CD4-positive, alpha-beta T cell (primary cell): ENCODE measurements at regions not wholly inside any gene's neighbourhood (a gene's known extent, or its start where the extent isn't known, plus 50 kb on each side); places are given as distances from the start of the nearest gene placed in this dataset.

Experiments
- ATAC-seq: fragments of 200-7000 bp; cut with Tn5 transposase; one replicate; pipeline ENCODE4 v1.10.0; 2022; ENCODE audit warnings: mild to moderate bottlenecking; ENCODE audit not compliant: poor library complexity
- CTCF ChIA-PET: fragments of 350-600 bp; sonication (Branson Sonifier 250); formaldehyde crosslinking; loops from one replicate; lab custom pipeline; 2021; ENCODE audit warnings: antibody characterized with exemption, inconsistent platforms; lab: Charles Lee
- POLR2A ChIA-PET: fragments of 350-600 bp; sonication (Branson Sonifier 250); formaldehyde crosslinking; loops from one replicate; lab custom pipeline; 2021; ENCODE audit warnings: antibody characterized with exemption, inconsistent platforms; lab: Charles Lee
- DNase-seq, 14 experiments: peaks; one replicate each; pipeline ENCODE4 v3.0.0-alpha.2; 2013 to 2020; ENCODE audit warnings: mixed read lengths in 2 of 14
- H3K27ac ChIP-seq, 2 donors: one replicate each; pipeline versions ENCODE4 v1.5.1 to v1.7.0; 2013; ENCODE audit warnings: low read length in 2 of 2, low read depth in 1 of 2, mild to moderate bottlenecking in 1 of 2
- H3K27me3 ChIP-seq, 2 experiments: 1 replicate in 1 of 2; 2 replicates in 1 of 2; pipeline versions ENCODE4 v1.6.1 to v1.7.0; 2013; ENCODE audit warnings: low read length in 2 of 2, control low read depth in 1 of 2, mild to moderate bottlenecking in 1 of 2, moderate library complexity in 1 of 2; ENCODE audit not compliant: insufficient read depth in 2 of 2, control insufficient read depth in 1 of 2
- H3K36me3 ChIP-seq: one replicate; pipeline ENCODE4 v1.6.1; 2013; ENCODE audit warnings: low read length, control low read depth; ENCODE audit not compliant: insufficient read depth
- H3K4me1 ChIP-seq: one replicate; pipeline ENCODE4 v1.6.1; 2013; ENCODE audit warnings: low read length, control low read depth; ENCODE audit not compliant: insufficient read depth
- H3K4me3 ChIP-seq: one replicate; pipeline ENCODE4 v1.5.1; 2013; ENCODE audit warnings: mild to moderate bottlenecking, low read length, moderate library complexity
- H3K9me3 ChIP-seq, 2 experiments: 1 replicate in 1 of 2; 2 replicates in 1 of 2; pipeline versions ENCODE4 v1.6.1 to v1.7.0; 2013; ENCODE audit warnings: low read length in 2 of 2, mild to moderate bottlenecking in 2 of 2, control low read depth in 1 of 2, moderate library complexity in 1 of 2; ENCODE audit not compliant: control insufficient read depth in 1 of 2, insufficient read depth in 1 of 2
- H3K27ac Mint-ChIP-seq: one replicate; pipeline ENCODE4 v1.8.0; 2020; ENCODE audit warnings: mixed read lengths
- H3K27me3 Mint-ChIP-seq: one replicate; pipeline ENCODE4 v1.8.0; 2021; ENCODE audit warnings: mixed read lengths
- H3K36me3 Mint-ChIP-seq: one replicate; pipeline ENCODE4 v1.8.0; 2021; ENCODE audit warnings: low read depth, mixed read lengths
- H3K4me1 Mint-ChIP-seq: one replicate; pipeline ENCODE4 v1.8.0; 2021; ENCODE audit warnings: low read depth, mixed read lengths
- H3K4me3 Mint-ChIP-seq: one replicate; pipeline ENCODE4 v1.8.0; 2020; ENCODE audit warnings: mild to moderate bottlenecking, mixed read lengths
- H3K9me3 Mint-ChIP-seq: one replicate; pipeline ENCODE4 v1.8.0; 2020; ENCODE audit warnings: mixed read lengths
- intact Hi-C, 2 experiments: fragments of 100-400 bp; cut with DNase I in 1 of 2; cut with micrococcal nuclease in 1 of 2; formaldehyde crosslinking; loops; one replicate each; pipeline versions ENCODE4 v1.15.1 to v1.9.0; 2023 to 2025; cut with DNase I, micrococcal nuclease
- TF ChIP-seq, protein P1 (sequence below): fragments of 200-600 bp; IDR thresholded peaks from one replicate; pipeline ENCODE4 v1.8.0; 2022; ENCODE audit warnings: antibody characterized with exemption, mild to moderate bottlenecking

DNA sequence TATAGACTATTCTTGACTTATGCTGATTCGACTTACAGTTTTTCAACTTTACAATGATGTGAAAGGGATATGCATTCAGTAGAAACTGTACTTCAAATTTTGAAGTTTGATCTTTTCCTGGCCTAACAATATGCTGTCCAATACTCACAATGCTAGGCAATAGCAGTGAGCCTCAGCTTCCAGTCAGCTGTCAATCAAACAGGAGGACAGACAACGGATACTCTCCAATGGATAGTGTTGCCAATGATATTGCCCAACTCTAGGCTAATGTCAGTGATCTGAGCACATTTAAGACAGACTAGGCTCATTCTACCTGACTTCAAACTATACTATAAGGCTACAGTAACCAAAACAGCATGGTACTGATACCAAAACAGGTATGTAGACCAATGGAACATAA lies 55.0 kb upstream of the ZNF280D start:
- ChIA-PET CTCF (no interaction called here), POLR2A (no interaction called here)
- H3K4me3 Mint-ChIP-seq, result no peak overlapping the region
- ATAC-seq (no peak), DNase-seq (no peak)
- H3K4me3 ChIP-seq, result no peak overlapping the region
- H3K9me3 Mint-ChIP-seq, result peaks cover 11% of the 10 kb centered on the region
- no peak overlapping the region for H3K27ac ChIP-seq
- H3K9me3 ChIP-seq, result peaks cover 0 to 6% of the 10 kb centered on the region in 2 experiments
- intact Hi-C loops, result no loop called here
- H3K27ac Mint-ChIP-seq, result no peak overlapping the region
- no peaks in the 10 kb centered on the region for H3K27me3 ChIP-seq
- no peaks in the 10 kb centered on the region for H3K4me1 Mint-ChIP-seq
- H3K36me3 Mint-ChIP-seq, result no peaks in the 10 kb centered on the region
- no peaks in the 10 kb centered on the region for H3K36me3 ChIP-seq
- TF ChIP-seq, protein P1, sequence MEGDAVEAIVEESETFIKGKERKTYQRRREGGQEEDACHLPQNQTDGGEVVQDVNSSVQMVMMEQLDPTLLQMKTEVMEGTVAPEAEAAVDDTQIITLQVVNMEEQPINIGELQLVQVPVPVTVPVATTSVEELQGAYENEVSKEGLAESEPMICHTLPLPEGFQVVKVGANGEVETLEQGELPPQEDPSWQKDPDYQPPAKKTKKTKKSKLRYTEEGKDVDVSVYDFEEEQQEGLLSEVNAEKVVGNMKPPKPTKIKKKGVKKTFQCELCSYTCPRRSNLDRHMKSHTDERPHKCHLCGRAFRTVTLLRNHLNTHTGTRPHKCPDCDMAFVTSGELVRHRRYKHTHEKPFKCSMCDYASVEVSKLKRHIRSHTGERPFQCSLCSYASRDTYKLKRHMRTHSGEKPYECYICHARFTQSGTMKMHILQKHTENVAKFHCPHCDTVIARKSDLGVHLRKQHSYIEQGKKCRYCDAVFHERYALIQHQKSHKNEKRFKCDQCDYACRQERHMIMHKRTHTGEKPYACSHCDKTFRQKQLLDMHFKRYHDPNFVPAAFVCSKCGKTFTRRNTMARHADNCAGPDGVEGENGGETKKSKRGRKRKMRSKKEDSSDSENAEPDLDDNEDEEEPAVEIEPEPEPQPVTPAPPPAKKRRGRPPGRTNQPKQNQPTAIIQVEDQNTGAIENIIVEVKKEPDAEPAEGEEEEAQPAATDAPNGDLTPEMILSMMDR, result no peak
- H3K4me1 ChIP-seq, result no peaks in the 10 kb centered on the region
- no peaks in the 10 kb centered on the region for H3K27me3 Mint-ChIP-seq

DNA sequence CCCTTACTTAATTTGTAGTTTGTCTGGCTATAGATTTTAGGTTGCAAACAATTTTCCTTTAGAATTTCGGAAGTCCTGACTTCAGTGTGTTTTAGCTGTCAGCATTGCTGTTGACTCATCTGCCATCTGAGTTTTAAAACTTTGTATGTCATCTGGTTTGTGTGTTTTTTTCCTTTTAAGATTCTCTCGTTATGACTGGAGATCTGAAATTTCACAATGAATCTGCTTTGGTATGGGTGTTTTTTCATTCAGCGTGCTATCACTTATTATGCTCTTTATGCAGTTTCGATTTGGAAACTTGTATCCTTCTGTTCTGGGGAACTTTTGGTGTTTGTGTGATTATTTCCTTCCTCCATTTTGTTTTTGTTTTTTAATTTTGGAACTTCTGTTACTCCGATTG lies 53.7 kb upstream of the ZNF280D start:
- Histone ChIP-seq H3K9me3 (peaks cover 0 to 6% of the 10 kb centered on the region in 2 experiments), H3K36me3 (no peaks in the 10 kb centered on the region), H3K27me3 (no peaks in the 10 kb centered on the region), H3K4me3 (no peak overlapping the region), H3K27ac (no peak overlapping the region), H3K4me1 (no peaks in the 10 kb centered on the region)
- peaks cover 4% of the 10 kb centered on the region for H3K9me3 Mint-ChIP-seq
- ChIA-PET CTCF (interaction anchor here (0.6 kb wide), 1 partner anchor 977 kb away, joined by 3 read pairs; no protein-coding TSS in a partner anchor), POLR2A (no interaction called here)
- intact Hi-C loops, result no loop called here
- H3K4me3 Mint-ChIP-seq, result no peak overlapping the region
- no peaks in the 10 kb centered on the region for H3K36me3 Mint-ChIP-seq
- H3K4me1 Mint-ChIP-seq, result no peaks in the 10 kb centered on the region
- ATAC-seq, result no peak
- DNase-seq, result no peak
- TF ChIP-seq, protein P1, result no peak
- H3K27me3 Mint-ChIP-seq, result no peaks in the 10 kb centered on the region
- H3K27ac Mint-ChIP-seq, result no peak overlapping the region

DNA sequence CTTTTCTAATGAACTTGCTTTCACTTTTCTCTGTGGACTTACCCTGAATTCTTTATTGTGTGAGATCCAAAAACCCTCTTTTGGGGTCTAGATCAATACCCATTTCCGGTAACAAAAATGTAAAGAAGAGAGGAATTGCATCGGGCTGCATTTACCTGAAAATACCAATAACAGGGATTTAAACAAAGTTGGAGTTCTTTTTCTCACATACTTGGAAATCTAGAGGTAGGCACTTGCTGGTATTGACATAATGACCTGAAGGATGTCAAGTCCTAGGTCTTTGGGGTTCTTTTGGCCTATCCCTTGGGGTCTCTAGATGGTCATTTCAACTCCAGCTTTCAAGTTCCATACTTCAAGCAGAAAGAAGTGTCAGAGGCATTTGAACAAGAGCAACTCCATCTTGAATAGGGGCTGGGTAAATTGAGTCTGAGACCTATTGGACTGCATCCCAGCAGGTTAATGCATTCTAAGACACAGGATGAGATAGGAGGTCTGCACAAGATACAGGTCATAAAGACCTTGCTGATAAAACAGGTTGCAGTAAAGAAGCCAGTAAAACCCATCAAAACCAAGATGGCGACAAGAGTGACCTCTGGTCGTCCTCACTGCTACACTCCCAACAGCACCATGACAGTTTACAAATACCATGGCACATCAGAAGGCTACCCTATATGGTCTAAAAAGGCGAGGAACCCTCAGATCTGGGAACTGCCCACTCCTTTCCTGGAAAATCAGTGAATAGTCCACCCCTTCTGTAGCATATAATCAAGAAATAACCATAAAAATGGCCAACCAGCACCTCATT lies 50.8 kb upstream of the ZNF280D start:
- CTCF ChIA-PET, result no interaction called here
- no peak for DNase-seq
- no peaks in the 10 kb centered on the region for H3K4me1 Mint-ChIP-seq
- no peaks in the 10 kb centered on the region for H3K9me3 Mint-ChIP-seq
- Histone ChIP-seq H3K36me3 (no peaks in the 10 kb centered on the region), H3K4me1 (no peaks in the 10 kb centered on the region), H3K27me3 (no peaks in the 10 kb centered on the region), H3K9me3 (peaks cover 0 to 8% of the 10 kb centered on the region in 2 experiments), H3K4me3 (no peak overlapping the region), H3K27ac (no peak overlapping the region)
- no peaks in the 10 kb centered on the region for H3K36me3 Mint-ChIP-seq
- TF ChIP-seq, protein P1, result no peak
- no peak overlapping the region for H3K27ac Mint-ChIP-seq
- ATAC-seq, result no peak
- POLR2A ChIA-PET, result no interaction called here
- intact Hi-C loops, result no loop called here
- peaks cover 12% of the 10 kb centered on the region for H3K27me3 Mint-ChIP-seq
- no peak overlapping the region for H3K4me3 Mint-ChIP-seq
